Hepatic stellate cell (primary cell): ENCODE measurements at regions not wholly inside any gene's neighbourhood (a gene's known extent, or its start where the extent isn't known, plus 50 kb on each side); places are given as distances from the start of the nearest gene placed in this dataset.

ENCODE experiments used
- DNase-seq: peaks from one replicate; pipeline ENCODE4 v3.0.0; 2011; ENCODE audit warnings: low spot score

- DNase-seq = no peak
These were observed 214.4 kb downstream of the ERMARD start for GRCh38 chr6:169965657-169966311.

GRCh38 chr6:169965239-169965638 is 213.8 kb downstream of the ERMARD start:
- DNase-seq = no peak

- no peak for DNase-seq
These were observed 213.2 kb downstream of the ERMARD start for GRCh38 chr6:169964486-169965180.

GRCh38 chr6:169963581-169964297 is 212.3 kb downstream of the ERMARD start:
- no peak for DNase-seq

GRCh38 chr6:169962604-169963469 is 211.4 kb downstream of the ERMARD start:
- DNase-seq = no peak

GRCh38 chr6:169961772-169962561 is 210.5 kb downstream of the ERMARD start:
- no peak for DNase-seq

- DNase-seq = no peak
These were observed 209.6 kb downstream of the ERMARD start for GRCh38 chr6:169960886-169961611.

GRCh38 chr6:169960521-169960885 is 209.1 kb downstream of the ERMARD start:
- no peak for DNase-seq

- no peak for DNase-seq
These were observed 208.6 kb downstream of the ERMARD start for GRCh38 chr6:169960003-169960344.

- no peak for DNase-seq
These were observed 207.9 kb downstream of the ERMARD start for GRCh38 chr6:169959136-169960002.

- DNase-seq = no peak
These were observed 207.1 kb downstream of the ERMARD start for GRCh38 chr6:169958510-169958909.

- DNase-seq = no peak
These were observed 206.0 kb downstream of the ERMARD start for GRCh38 chr6:169957351-169957963.

- no peak for DNase-seq
These were observed 205.2 kb downstream of the ERMARD start for GRCh38 chr6:169956580-169956979.

GRCh38 chr6:169955731-169956437 is 204.5 kb downstream of the ERMARD start:
- DNase-seq = no peak

GRCh38 chr6:169954977-169955376 is 203.6 kb downstream of the ERMARD start:
- DNase-seq = no peak

- no peak for DNase-seq
These were observed 202.3 kb downstream of the ERMARD start for GRCh38 chr6:169953686-169954085.

GRCh38 chr6:169950558-169950957 is 199.1 kb downstream of the ERMARD start:
- no peak for DNase-seq

GRCh38 chr6:169949511-169950097 is 198.2 kb downstream of the ERMARD start:
- no peak for DNase-seq
